ENCODE measurements at regions not wholly inside any gene's neighbourhood (a gene's known extent, or its start where the extent isn't known, plus 50 kb on each side); places are given as distances from the start of the nearest gene placed in this dataset.

DNA sequence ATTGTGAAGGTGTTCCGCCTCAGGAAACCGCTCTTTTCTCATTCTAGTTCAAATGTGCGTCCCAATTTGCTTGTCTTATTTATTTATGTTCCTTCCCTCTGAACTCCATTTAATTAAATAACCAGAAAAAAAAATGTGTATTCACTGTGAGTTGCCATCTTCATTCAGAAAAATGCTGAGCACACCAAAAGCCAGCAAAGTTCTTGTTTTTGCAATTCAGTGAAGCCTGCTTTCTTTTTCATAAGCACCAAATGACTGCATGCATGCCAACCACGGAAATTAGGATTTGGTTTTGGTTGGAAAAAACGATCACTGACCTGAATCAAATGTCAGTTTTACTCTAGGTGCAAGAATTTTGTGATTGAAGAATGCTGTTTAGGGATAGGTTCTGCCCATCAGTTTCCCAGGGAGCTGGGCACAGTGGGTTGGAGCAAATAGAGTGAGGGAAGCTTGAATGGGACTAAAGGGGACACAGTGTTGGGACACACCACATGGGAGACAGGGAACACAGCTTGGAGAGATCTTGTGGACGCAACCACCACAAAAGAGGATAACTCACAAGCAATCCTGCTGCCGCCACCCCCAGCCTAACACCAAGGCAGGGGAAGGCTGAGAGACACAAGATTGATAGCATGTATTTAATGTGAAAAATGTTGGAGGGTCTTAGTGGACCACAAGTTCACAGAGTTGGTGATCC is 183.4 kb upstream of the GALNT2 start:
- DNase-seq (ENCODE audit: extremely low read depth, low read depth): no peak
- no peak for TF ChIP-seq CTCF (IDR thresholded peaks at IDR 0.05; ENCODE audit: low read depth, low read length)

DNA sequence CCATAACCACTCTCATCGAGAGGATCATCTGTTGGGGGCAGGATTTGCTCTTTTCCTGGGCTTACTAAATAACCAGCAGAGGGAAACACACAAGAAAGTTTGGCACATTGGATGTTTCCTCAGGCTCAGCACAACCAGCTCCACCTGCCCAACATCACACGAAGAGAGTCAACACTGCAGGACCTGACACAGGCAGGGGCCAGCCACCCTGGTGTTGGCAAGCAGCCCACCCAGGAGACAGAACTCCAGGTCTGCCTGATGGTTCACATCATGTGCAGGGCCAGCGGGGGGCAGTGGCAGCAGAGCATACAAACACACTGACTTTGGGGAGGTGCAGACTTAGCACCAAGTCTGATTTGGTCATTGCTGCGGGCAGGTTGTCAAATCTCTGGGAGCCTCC is 182.3 kb upstream of the GALNT2 start:
- no peak for DNase-seq (ENCODE audit: extremely low read depth, low read depth)
- TF ChIP-seq CTCF (IDR thresholded peaks at IDR 0.05; ENCODE audit: low read depth, low read length): no peak

GRCh38 chr1:229885568-229886495 is 181.2 kb upstream of the GALNT2 start:
- DNase-seq (ENCODE audit: extremely low read depth, low read depth): no peak
- no peak for TF ChIP-seq CTCF (IDR thresholded peaks at IDR 0.05; ENCODE audit: low read depth, low read length)

DNA sequence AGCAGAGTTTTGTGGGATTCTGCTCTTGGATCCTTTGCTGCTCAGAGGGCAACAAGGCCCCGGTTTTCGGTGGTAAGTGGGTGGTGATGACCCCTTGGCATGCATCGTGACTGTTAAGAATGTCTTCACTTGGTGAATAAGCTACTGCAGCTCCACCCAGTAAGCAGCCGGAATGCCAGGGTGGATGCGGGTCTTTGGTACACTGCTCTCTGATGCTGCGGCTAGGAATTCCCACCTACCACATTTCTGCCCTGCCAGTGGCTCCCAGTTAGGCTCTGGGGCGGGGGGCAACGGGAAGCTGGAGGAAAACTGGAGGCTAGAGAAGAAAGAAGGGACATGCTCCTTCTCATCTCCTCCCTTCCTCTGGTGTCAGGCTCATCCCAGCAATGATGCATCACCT is 180.4 kb upstream of the GALNT2 start:
- TF ChIP-seq CTCF (IDR thresholded peaks at IDR 0.05; ENCODE audit: low read depth, low read length): no peak
- DNase-seq (ENCODE audit: extremely low read depth, low read depth): no peak

DNA sequence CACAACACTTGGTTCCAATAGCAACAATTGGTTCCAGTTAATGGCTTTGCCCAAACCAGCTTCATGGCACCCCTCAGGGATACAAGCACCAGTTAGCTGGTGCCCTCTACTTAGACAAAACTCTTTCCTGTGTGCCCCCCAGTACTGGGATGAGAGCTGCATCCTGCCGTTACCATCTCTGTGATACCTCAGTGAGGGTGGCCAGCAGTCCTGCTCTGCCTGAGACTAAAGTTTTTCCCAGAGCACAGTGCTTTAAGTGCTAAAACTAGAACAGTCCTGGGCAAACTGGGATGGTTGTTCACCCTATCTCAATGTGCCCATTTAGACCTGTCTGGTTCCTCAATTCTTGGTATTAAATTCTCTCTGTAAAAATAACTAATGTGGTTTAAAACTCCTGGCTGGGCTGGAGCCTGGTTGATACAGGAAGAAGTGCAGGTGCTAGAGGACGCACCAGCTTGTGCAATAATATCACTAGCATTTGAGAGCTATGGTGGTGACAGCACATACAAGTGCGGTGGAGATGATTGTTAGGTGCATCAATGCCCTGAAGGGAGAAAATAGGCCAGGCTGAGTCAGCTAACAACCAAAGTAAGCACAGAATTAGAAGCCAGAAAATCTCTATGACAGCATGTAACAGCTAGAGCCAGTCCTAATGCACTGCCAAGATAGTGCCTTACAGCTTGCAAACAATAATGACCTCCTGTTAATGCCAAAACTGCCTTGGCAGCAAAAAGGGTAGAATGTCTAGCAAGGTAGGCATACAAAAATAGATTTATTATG is 179.8 kb upstream of the GALNT2 start:
- no peak for DNase-seq (ENCODE audit: extremely low read depth, low read depth)

GRCh38 chr1:229888157-229888556 is 178.9 kb upstream of the GALNT2 start:
- no peak for TF ChIP-seq CTCF (IDR thresholded peaks at IDR 0.05; ENCODE audit: low read depth, low read length)
- DNase-seq (ENCODE audit: extremely low read depth, low read depth): no peak

More for the DNA sequence above, 179.8 kb upstream of the GALNT2 start:
- no peak for TF ChIP-seq CTCF (IDR thresholded peaks at IDR 0.05; ENCODE audit: low read depth, low read length)
